H1 (cell line): ENCODE measurements at regions not wholly inside any gene's neighbourhood (a gene's known extent, or its start where the extent isn't known, plus 50 kb on each side); places are given as distances from the start of the nearest gene placed in this dataset.

ENCODE experiments used
- CEBPB ChIP-seq: IDR thresholded peaks from 2 replicates; pipeline ENCODE4 v1.6.1; 2012; ENCODE audit warnings: low read depth, low read length
- CTCF ChIP-seq, 3 experiments: IDR thresholded peaks; 1 replicate in 2 of 3; 2 replicates in 1 of 3; pipeline versions ENCODE4 v1.5.1 to v1.6.1; 2011; ENCODE audit warnings: low read length in 3 of 3, mild to moderate bottlenecking in 3 of 3, inconsistent platforms in 2 of 3, low read depth in 1 of 3, moderate library complexity in 1 of 3; ENCODE audit not compliant: insufficient read depth in 1 of 3; ENCODE audit errors: control extremely low read depth in 1 of 3
- EP300 ChIP-seq, 2 experiments: IDR thresholded peaks; 1 replicate in 1 of 2; 2 replicates in 1 of 2; pipeline ENCODE4 v1.6.1; 2011 to 2012; ENCODE audit warnings: low read depth in 2 of 2, low read length in 2 of 2, mild to moderate bottlenecking in 2 of 2, borderline replicate concordance in 1 of 2, inconsistent platforms in 1 of 2, moderate library complexity in 1 of 2
- EZH2 ChIP-seq: fragments of 200-600 bp; sonication (generic); IDR thresholded peaks from 2 replicates; pipeline ENCODE4 v1.7.1; 2012; ENCODE audit warnings: low read depth, mild to moderate bottlenecking, moderate library complexity, low read length, inconsistent platforms; ENCODE audit not compliant: severe bottlenecking
- HDAC2 ChIP-seq, 2 experiments: fragments of 300-600 bp in 1 of 2; sonication (generic) in 1 of 2; IDR thresholded peaks; 2 replicates each; pipeline ENCODE4 v1.6.1; 2011 to 2012; ENCODE audit warnings: low read depth in 2 of 2, low read length in 2 of 2, mild to moderate bottlenecking in 2 of 2, moderate library complexity in 2 of 2, borderline replicate concordance in 1 of 2, inconsistent platforms in 1 of 2
- JUN ChIP-seq: IDR thresholded peaks from 2 replicates; pipeline ENCODE4 v1.6.1; 2011; ENCODE audit warnings: low read depth, mild to moderate bottlenecking, improper control_type of control experiment, low read length
- JUND ChIP-seq: IDR thresholded peaks from 2 replicates; pipeline ENCODE4 v1.6.1; 2011; ENCODE audit warnings: mild to moderate bottlenecking, improper control_type of control experiment, low read length
- POLR2A ChIP-seq, 2 experiments: IDR thresholded peaks; 1 replicate in 1 of 2; 2 replicates in 1 of 2; pipeline ENCODE4 v1.6.1; 2011; ENCODE audit warnings: low read depth in 2 of 2, low read length in 2 of 2, mild to moderate bottlenecking in 2 of 2; ENCODE audit errors: control extremely low read depth in 1 of 2
- POU5F1 ChIP-seq: IDR thresholded peaks from 2 replicates; pipeline ENCODE4 v1.6.1; 2011; ENCODE audit warnings: low read depth, mild to moderate bottlenecking, low read length, moderate library complexity
- RAD21 ChIP-seq, 2 experiments: IDR thresholded peaks in 1 of 2; conservative IDR thresholded peaks in 1 of 2; 2 replicates each; pipeline ENCODE4 v1.6.1; 2011; ENCODE audit warnings: low read depth in 2 of 2, low read length in 2 of 2, improper control_type of control experiment in 1 of 2, inconsistent platforms in 1 of 2, mild to moderate bottlenecking in 1 of 2, moderate library complexity in 1 of 2
- SP1 ChIP-seq: IDR thresholded peaks from 2 replicates; pipeline ENCODE4 v1.6.1; 2011; ENCODE audit warnings: low read depth, low read length
- TAF1 ChIP-seq: IDR thresholded peaks from 2 replicates; pipeline ENCODE4 v1.6.1; 2011; ENCODE audit warnings: mild to moderate bottlenecking, low read depth, low read length
- ZNF274 ChIP-seq: IDR thresholded peaks from 2 replicates; pipeline ENCODE4 v1.7.0; 2012; ENCODE audit warnings: low read length, borderline replicate concordance; ENCODE audit errors: extremely low read depth

GRCh38 chr3:127102587-127102986 lies 90.3 kb upstream of the PRR23E start:
- TF ChIP-seq JUND (no peak), CTCF (IDR thresholded peaks at IDR 0.05; ENCODE audit: control extremely low read depth in 1 of 3, insufficient read depth in 1 of 3, low read depth in 1 of 3, low read length in 3 of 3) (no peak), JUN (no peak), POLR2A (IDR thresholded peaks at IDR 0.05; ENCODE audit: control extremely low read depth in 1 of 2, low read depth in 2 of 2, low read length in 2 of 2) (no peak), HDAC2 (IDR thresholded peaks at IDR 0.05; ENCODE audit: borderline replicate concordance in 1 of 2, low read depth in 2 of 2, low read length in 2 of 2) (no peak), TAF1 (no peak), RAD21 (IDR thresholded peaks at IDR 0.05 in 1 of 2, conservative IDR thresholded peaks at IDR 0.05 in 1 of 2; ENCODE audit: low read depth in 2 of 2, low read length in 2 of 2) (no peak), EZH2 (no peak), CEBPB (no peak), POU5F1 (no peak), SP1 (no peak), EP300 (IDR thresholded peaks at IDR 0.05; ENCODE audit: borderline replicate concordance in 1 of 2, low read depth in 2 of 2, low read length in 2 of 2) (no peak), ZNF274 (no peak)
